GM12878 (cell line): ENCODE measurements at regions not wholly inside any gene's neighbourhood (a gene's known extent, or its start where the extent isn't known, plus 50 kb on each side); places are given as distances from the start of the nearest gene placed in this dataset.

Experiments used
- ATAC-seq: fragments of 200-7000 bp; cut with Tn5 transposase; 3 replicates; pipeline ENCODE4 v1.9.1; 2020; ENCODE audit warnings: mild to moderate bottlenecking, moderate library complexity
- BruUV-seq: library from RNA; stranded (reverse); fragments of 400-500 nt; replicated peaks from 2 replicates; lab custom pipeline; 2021; lab: Mats Ljungman, UMichigan
- CTCF ChIA-PET: fragments of 300-600 bp; sonication (Branson Sonifier 250); formaldehyde crosslinking; extraction: SDS; loops from one replicate; lab custom pipeline; 2021; ENCODE audit warnings: inconsistent platforms; lab: Yijun Ruan, JAX
- POLR2A ChIA-PET: fragments of 350-600 bp; formaldehyde crosslinking; extraction: SDS; loops from one replicate; lab custom pipeline; 2021; ENCODE audit warnings: inconsistent platforms; lab: Charles Lee
- RAD21 ChIA-PET: fragments of 300-600 bp; sonication (Branson Sonifier 250); formaldehyde crosslinking; loops from one replicate; lab custom pipeline; 2023; ENCODE audit warnings: antibody characterized with exemption; ENCODE audit not compliant: unreplicated experiment; lab: Charles Lee
- SMC1A ChIA-PET: fragments of 300-600 bp; sonication (Branson Sonifier 250); formaldehyde crosslinking; loops from one replicate; lab custom pipeline; 2023; ENCODE audit not compliant: unreplicated experiment, uncharacterized antibody; lab: Charles Lee
- DNase-seq: peaks from one replicate; pipeline ENCODE4 v3.0.0-alpha.2; 2011; ENCODE audit warnings: low read depth, low spot score
- FAIRE-seq: peaks from 3 replicates; lab custom pipeline; 2011; peaks lifted over from hg19 to GRCh38; lab: Jason Lieb, UNC
- H2AFZ ChIP-seq: 2 replicates; pipeline ENCODE4 v1.6.0; 2011; ENCODE audit warnings: low read depth, low read length, control low read depth; ENCODE audit not compliant: control insufficient read depth
- H3K27ac ChIP-seq: 2 replicates; pipeline ENCODE4 v1.5.1; 2011; ENCODE audit warnings: control low read depth; ENCODE audit not compliant: control insufficient read depth, insufficient read depth
- H3K27me3 ChIP-seq, 2 experiments: replicated peaks in 1 of 2; 2 replicates each; pipeline versions ENCODE4 v1.6.0 to v1.6.1; 2011; ENCODE audit warnings: low read length in 1 of 2; ENCODE audit not compliant: control insufficient read depth in 2 of 2, insufficient read depth in 2 of 2
- H3K36me3 ChIP-seq, 2 experiments: 2 replicates each; pipeline ENCODE4 v1.5.1; 2011; ENCODE audit warnings: low read length in 1 of 2; ENCODE audit not compliant: control insufficient read depth in 2 of 2, insufficient read depth in 2 of 2
- H3K4me1 ChIP-seq: 2 replicates; pipeline ENCODE4 v1.6.1; 2011; ENCODE audit warnings: mild to moderate bottlenecking, low read length, moderate library complexity, mixed read lengths; ENCODE audit not compliant: control insufficient read depth, insufficient read depth
- H3K4me2 ChIP-seq: 2 replicates; pipeline ENCODE4 v1.6.0; 2011; ENCODE audit warnings: control low read depth; ENCODE audit not compliant: control insufficient read depth, insufficient read depth
- H3K4me3 ChIP-seq: fragments of 200-600 bp; sonication (generic); 2 replicates; pipeline ENCODE4 v1.5.1; 2016
- H3K79me2 ChIP-seq: 2 replicates; pipeline ENCODE4 v1.6.0; 2011; ENCODE audit warnings: low read length; ENCODE audit not compliant: control insufficient read depth, insufficient read depth
- H3K9ac ChIP-seq: 2 replicates; pipeline ENCODE4 v1.8.0; 2011; ENCODE audit warnings: low read length, control low read depth, mixed read lengths; ENCODE audit not compliant: control insufficient read depth, insufficient read depth
- H3K9me3 ChIP-seq: replicated peaks from 3 replicates; pipeline ENCODE4 v1.5.1; 2011; ENCODE audit warnings: mild to moderate bottlenecking, low read length; ENCODE audit not compliant: control insufficient read depth, insufficient read depth
- H4K20me1 ChIP-seq: 2 replicates; pipeline ENCODE4 v1.6.0; 2011; ENCODE audit not compliant: control insufficient read depth, insufficient read depth
- BRCA1 ChIP-seq: IDR thresholded peaks from 2 replicates; pipeline ENCODE4 v1.6.1; 2011; ENCODE audit warnings: low read depth, low read length, improper control_type of control experiment
- CHD2 ChIP-seq: IDR thresholded peaks from 2 replicates; pipeline ENCODE4 v1.6.1; 2011; ENCODE audit warnings: low read depth, low read length, improper control_type of control experiment, borderline replicate concordance
- E2F8 ChIP-seq: fragments of 450-650 bp; IDR thresholded peaks from 2 replicates; pipeline ENCODE4 v1.6.1; 2018; ENCODE audit warnings: mild to moderate bottlenecking, low read depth, moderate library complexity; ENCODE audit not compliant: partially characterized antibody
- IRF4 ChIP-seq: IDR thresholded peaks from 2 replicates; pipeline ENCODE4 v1.6.1; 2011; ENCODE audit warnings: low read depth, low read length
- NFYA ChIP-seq: IDR thresholded peaks from 2 replicates; pipeline ENCODE4 v1.6.1; 2011; ENCODE audit warnings: low read depth, mild to moderate bottlenecking, low read length, improper control_type of control experiment, borderline replicate concordance
- WGBS: methylation state at CpG from one replicate; pipeline ENCODE4 v1.1.6; 2016; ENCODE audit warnings: low lambda C conversion rate; ENCODE audit not compliant: insufficient replicate concordance, insufficient coverage; ENCODE audit errors: missing lambda C conversion rate; 5-methylcytosine and 5-hydroxymethylcytosine counted together
- in situ Hi-C: fragments of 300-500 bp; cut with MboI; formaldehyde crosslinking; loops from 9 replicates; pipeline ENCODE4 v1.14.3; 2018; ENCODE audit warnings: mixed read lengths
- intact Hi-C: fragments of 100-400 bp; cut with micrococcal nuclease; formaldehyde crosslinking; loops from one replicate; pipeline ENCODE4 v1.14.2; 2022; ENCODE audit not compliant: unreplicated experiment

GRCh38 chr6:167712731-167713475 is 113.8 kb upstream of the AFDN start:
- H3K36me3 ChIP-seq = no peaks in the 10 kb centered on the region

More at GRCh38 chr6:167712731-167713475, 113.8 kb upstream of the AFDN start:
- TF ChIP-seq CHD2 = no peak
- no peak for TF ChIP-seq IRF4
- no peak for TF ChIP-seq BRCA1
- TF ChIP-seq NFYA = no peak
- TF ChIP-seq E2F8 = no peak
- FAIRE-seq (no peak), ATAC-seq (no peak), DNase-seq (no peak)
- ChIA-PET POLR2A (no interaction called here), CTCF (no interaction called here), RAD21 (no interaction called here), SMC1A (no interaction called here)
- Histone ChIP-seq H3K4me3 (no peak overlapping the region), H3K79me2 (no peaks in the 10 kb centered on the region), H3K4me2 (no peak overlapping the region), H3K4me1 (no peaks in the 10 kb centered on the region), H3K9me3 (no peaks in the 10 kb centered on the region), H2AFZ (no peak overlapping the region), H3K27ac (no peak overlapping the region), H4K20me1 (no peaks in the 10 kb centered on the region), H3K9ac (no peak overlapping the region), H3K27me3 (peaks cover 5% of the 10 kb centered on the region in 2 experiments)
- in situ Hi-C loops (no loop called here), intact Hi-C loops (no loop called here)
- 23% methylated on average over 18 of the region's 18 CpGs for WGBS
- BruUV-seq = no TSS peak
